NCI-H510A (cell line): ENCODE measurements at regions not wholly inside any gene's neighbourhood (a gene's known extent, or its start where the extent isn't known, plus 50 kb on each side); places are given as distances from the start of the nearest gene placed in this dataset.

Experiments used
- DNase-seq: peaks from one replicate; lab custom pipeline; 2025; lab: John Stamatoyannopoulos, UW

DNA sequence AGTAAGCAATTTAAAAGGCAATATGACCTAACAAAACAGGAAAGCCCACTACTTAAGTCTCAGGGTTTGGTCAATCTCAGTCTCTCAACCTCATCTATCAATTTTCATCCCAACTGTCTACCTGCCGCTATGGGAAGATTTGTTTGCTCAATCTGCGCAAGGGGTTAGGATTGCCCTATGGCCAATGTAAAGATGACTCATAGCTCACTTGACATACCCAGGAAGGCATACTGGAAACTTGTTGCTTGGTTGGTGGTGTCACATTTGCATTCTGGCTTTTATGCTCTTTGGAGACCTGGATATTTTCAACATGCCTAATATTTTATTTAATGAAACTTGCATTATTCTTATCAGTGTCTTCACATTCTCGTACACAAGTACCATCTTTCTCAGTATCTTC, 78.1 kb upstream of the TMEM196 start:
- DNase-seq: peak; percentile 43

GRCh38 chr7:19834566-19834965, 61.1 kb upstream of the TMEM196 start:
- no peak for DNase-seq

GRCh38 chr7:19830604-19831003, 57.2 kb upstream of the TMEM196 start:
- no peak for DNase-seq
